GM19467 (cell line): ENCODE measurements at regions not wholly inside any gene's neighbourhood (a gene's known extent, or its start where the extent isn't known, plus 50 kb on each side); places are given as distances from the start of the nearest gene placed in this dataset.
"Not testable (repeated sequence)": the region's sequence is repeated elsewhere in the genome, so short reads cannot be mapped to it uniquely, and the experiment has no call there.

Experiments
- ATAC-seq: cut with Tn5 transposase; IDR thresholded peaks from one replicate; pipeline ENCODE4 v1.9.1; 2021; ENCODE audit warnings: mild to moderate bottlenecking, moderate library complexity; ENCODE audit not compliant: unreplicated experiment

DNA sequence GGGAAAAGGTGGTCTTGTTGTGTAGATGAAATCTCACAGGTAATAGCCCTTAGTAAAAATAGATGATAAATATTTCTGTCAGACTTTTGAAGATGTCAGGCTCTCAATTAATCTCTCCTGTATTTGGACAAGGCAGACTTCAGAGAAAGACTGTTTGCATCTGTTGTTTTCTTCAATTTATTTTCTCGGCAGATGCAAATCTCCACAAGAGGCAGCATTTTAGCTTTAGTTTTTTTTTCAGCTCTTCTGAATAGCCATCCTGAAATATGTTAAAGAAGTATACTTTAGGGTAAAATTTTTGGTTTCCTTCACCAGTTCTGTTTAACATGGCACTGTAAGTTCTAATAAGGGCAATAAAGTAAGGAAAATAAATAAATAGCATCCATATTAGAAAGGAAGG is 685.1 kb downstream of the SI start:
- no peak for ATAC-seq

DNA sequence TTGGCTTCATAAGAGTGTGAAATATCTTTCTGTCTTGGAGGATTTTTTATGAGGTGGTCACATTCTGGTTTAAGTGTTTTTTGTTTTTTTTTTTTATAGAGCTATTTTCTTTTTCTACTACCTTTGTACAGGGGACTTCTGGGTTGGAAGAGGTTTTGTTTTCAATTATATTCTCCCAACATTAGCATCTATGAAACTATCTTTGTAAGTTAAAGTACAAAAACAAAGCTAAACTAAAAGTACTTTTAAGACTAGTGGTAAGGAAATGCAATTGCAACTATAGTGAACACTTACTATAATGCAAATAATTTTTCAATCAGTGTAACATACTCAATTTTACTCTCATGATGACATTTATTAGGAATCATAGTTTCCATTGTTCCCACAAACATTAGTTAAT is 688.2 kb downstream of the SI start:
- ATAC-seq, result no peak

DNA sequence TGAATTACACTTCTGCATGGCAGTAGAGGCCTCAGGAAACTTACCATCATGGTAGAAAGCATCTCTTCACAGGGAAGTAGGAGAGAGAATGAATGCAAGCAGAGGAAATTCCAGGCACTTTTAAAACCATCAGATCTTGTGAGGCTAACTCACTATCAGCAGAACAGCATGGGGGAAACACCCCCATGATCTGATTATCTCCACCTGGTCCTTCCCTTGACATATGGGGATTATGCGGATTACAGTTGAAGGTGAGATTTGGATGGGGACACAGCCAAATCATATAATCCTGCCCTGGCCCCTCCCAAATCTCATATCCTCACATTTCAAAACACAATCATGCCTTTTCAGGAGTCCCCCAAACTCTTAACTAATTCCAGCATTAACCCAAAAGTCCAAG is 691.1 kb downstream of the SI start:
- no peak for ATAC-seq

DNA sequence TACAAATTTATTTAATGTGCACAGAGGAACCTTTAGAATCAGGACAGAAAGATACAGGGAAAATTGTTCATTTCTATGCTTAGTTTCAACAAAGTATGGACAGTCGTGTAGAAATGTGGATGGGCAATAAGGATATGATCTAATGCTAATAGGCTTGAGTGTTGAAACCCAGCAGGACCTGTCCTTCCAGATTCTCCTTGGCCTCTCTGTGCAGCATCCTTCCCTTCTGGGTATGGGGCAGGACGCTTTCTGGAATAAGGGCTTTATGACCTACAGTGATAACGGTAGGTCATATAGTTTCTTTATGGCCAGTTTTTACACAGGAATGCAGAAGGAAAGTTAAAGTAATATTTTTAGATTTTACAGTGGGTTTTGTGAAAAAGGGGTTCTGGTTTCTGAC is 698.1 kb downstream of the SI start:
- no peak for ATAC-seq

DNA sequence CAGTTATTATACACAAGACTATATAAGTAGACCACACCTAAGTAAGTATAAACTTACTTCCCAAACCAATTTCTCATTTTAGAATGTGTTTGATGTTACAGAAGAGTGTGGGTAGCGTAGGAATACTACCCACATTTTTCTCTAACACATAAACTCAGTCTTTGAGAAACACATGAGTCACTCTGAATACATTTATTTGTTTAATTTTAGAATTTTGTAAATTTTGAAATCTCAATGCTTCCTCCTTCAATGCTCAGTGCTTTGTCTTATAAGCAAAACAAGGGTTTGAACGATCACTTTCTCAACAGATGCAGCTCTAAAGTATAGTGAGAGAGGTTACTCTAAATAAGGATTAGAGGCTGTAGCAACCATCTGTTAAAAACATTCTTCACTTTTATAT is 700.8 kb downstream of the SI start:
- ATAC-seq, result no peak

DNA sequence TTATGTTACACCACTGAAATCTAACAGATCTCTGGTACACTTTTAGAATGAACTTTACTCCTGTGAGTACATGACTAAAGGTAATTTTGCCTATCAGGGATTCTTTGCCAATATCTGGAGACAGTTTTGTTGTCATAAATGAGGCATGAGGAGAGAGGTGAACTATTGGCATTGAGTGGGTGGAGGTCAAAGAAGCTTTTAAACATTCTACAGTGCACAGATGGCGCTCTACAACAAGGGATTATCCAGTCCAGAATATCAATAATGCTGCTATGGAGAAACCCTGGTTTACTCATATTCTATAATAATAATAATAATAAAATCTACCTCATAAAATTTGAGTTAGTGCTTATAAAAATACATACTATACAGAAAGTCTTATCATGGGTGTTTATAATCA is 702.3 kb downstream of the SI start:
- ATAC-seq, result no peak

DNA sequence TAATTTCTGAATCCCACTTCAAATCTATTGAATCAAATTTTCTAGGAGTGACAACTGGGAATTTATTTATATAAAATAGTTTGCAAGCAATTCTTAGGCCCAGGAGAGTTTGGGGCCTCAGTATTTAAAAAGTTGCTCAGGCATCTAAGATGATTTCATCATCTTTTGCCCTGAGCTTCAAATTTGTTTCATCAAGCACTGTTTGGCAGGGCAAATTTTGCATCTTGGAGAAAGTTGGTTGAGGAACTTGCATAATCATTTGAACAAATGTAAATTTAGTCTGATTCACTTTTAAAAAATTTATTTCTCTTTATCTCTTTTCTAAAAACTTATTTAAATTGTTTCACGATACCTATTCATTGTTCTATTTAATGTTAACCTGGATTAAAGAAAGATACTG is 702.8 kb downstream of the SI start:
- ATAC-seq, result no peak

DNA sequence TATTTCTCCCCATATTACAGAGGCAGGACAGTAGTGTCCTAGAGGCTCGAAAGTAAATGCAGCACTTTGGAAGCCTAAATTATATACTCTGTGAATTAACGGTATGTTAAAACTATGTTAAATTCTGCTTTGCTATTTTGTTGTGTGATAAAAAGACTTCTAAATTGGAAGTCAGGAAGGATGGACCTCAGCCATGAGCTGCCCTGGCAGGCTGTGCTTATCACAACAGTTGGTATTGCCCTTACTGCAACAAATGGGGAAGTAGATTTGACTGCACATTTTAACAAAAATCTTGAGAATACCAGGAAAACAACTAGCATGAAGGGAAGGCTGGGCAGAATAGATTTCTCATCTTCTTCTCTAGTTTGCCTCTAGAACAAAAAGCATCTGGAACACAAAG is 706.6 kb downstream of the SI start:
- no peak for ATAC-seq

DNA sequence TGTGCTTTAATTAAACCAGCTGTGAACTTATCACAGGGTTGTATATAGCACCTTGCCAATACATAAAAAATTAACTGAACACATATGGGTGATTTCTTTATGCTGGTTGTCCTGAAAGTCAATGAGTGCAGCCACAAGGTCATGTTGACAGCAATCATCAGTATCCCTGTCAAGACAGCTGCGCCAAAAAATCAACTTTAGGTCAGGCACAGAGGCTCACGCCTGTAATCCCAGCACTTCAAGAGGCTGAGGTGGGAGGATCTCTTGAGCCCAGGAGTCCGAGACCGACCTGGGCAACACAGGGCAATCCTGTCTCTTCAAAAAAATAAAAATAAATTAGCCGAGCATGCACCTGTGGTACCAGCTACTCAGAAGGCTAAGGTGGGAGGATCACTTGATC is 707.3 kb downstream of the SI start:
- ATAC-seq, result no peak

DNA sequence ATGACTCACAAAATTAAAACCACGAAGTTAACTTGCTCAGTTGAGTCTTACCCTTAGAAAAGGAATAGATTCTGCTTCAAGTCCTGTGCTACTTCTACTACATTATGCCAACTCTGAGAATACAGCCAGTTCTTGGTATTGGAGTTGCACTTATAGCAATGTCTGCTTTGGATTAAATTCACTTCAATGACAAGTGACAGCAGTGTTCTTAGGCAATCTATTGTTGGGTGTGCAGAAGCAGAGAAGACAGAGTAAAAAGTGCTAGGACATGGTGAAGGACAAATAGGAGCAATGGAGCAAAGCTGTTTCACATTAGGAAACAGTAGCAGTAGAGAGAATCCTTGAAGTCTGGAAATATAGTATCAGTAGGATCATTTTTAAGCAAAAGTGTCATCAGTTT is 713.1 kb downstream of the SI start:
- no peak for ATAC-seq

DNA sequence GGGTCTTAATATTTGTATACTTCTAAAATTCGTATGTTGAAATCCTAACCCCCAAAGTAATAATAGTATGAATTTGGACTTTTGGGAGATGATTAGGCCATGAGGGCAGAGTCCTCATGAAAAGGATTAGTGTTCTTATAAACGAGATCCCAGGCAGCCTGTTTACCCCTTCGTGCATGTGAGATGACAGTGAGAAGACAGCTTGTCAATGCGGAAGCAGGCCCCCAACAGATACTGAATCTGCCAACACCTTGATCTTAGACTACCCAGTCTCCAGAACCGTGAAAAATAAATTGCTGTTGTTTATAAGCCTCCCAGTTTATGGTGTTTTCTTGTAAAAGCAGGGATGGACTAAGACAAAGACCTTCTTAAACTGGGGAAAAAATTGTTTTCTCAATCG is 714.2 kb downstream of the SI start:
- no peak for ATAC-seq

DNA sequence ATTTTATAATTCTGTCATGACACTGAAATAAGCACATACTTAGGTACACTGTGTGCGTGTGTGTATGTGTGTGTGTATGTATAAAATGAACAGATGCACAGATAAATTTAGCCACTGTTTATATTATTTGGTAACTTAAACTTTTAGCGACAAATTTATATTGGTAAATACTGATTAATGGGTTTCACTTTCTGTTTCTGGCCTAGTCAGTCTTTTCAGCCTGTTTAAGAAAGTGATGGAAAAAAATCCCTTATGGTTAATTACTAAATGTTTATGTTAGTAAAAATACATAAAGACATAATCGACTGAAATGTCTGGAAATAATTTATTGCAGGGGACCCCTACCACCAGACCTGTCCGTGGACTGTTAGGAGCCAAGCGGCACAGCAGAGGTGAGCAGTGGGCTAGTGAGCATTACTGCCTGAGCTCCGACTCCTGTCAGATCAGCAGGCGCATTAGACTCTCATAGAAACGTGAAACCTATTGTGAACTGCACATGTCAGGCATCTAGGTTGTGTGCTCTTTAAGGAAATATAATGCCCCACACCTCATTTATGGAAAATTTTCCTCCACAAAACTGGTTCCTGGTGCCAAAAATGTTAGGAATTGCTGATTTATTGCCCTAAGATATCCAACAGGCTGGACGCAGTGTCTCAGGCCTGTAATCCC is 717.4 kb downstream of the SI start:
- no peak for ATAC-seq

DNA sequence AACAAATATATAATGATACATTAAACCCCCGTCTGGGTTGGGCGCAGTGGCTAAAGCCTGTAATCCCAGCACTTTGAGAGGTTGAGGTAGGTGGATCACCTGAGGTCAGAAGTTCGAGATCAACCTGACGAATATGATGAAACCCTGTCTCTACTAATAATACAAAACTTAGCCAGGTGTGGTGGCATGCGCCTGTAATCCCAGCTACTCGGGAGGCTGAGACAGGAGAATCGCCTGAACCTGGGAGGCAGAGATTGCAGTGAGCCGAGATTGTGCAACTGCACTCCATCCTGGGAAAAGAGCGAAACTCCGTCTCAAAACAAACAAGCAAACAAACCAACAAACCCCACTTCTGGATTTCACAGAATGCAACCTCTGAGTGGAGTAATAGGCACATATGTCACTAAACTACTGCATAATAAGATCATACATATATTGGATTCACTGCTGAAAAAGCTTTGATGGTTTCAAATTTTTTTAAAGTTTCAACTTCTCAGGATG is 718.2 kb downstream of the SI start:
- ATAC-seq, result no peak

DNA sequence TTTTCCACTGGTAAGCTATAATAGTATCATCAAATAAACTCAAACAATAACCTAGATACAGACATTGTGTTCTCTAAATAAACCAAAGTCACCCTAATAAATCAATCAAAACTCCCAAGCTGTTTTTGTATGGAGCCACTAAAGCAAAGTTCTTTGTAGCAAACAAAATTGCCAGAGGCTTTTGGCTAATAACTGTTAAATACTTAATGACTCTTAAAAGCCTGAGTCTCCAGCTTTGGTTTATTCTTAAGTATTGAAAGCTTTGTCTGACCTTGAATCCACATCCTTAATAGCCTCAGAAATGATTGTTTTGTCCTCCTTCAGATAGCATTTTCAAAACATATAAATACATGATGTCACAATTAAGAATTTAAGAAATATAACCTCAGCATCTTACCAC is 725.3 kb downstream of the SI start:
- ATAC-seq, result no peak

DNA sequence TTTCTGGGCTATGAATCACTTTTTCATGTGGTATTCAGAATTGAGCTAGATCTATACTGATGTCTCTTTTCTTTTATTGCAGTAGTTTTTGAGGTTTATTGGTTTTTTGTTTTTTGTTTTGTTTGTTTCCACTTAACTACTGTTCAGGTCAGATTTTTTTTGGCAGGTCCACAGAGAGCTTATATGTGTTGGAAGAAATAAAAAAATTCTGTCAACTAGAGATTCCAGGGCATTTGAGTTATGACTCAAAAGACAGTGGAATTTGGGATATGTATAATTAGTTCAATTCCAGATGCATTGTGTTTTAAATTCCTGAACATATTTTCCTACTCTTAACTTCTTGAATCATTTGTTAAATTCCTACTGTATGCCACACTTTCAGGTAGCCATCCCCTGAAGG is 727.2 kb downstream of the SI start:
- ATAC-seq, result no peak

DNA sequence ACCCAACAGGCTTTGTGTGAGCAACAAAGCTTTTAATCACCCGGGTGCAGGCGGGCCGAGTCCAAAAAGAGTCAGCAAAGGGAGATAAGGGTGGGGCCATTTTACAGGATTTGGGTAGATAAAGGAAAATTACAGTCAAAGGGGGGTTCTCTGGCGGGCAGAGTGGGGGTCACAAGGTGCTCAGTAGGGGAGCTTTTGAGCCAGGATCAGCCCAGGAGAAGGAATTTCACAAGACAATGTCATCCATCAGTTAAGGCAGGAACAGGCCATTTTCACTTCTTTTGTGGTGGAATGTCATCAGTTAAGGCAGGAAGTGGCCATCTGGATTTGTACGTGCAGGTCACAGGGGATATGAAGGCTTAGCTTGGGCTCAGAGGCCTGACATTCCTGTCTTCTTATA is 736.1 kb downstream of the SI start:
- not testable (repeated sequence) for ATAC-seq

DNA sequence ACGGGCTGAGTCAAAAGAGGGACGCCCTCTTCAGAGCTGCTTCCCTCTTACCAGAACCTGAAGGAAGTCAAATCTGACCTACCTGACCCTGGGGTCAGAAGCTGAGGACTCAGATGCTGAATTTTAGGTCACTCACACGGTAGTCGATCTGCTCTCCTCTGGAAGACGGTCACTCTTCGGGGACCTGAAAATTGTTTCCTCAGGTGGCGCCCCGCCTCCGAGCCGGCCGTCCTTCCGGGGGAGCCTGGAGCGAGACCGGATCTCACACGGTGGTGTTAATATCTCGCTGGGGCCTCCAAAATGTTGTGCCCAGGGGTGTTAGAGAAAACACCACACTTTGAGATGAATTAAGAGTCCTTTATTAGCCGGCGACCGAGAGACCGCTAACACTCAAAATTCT is 737.2 kb downstream of the SI start:
- ATAC-seq, result no peak

DNA sequence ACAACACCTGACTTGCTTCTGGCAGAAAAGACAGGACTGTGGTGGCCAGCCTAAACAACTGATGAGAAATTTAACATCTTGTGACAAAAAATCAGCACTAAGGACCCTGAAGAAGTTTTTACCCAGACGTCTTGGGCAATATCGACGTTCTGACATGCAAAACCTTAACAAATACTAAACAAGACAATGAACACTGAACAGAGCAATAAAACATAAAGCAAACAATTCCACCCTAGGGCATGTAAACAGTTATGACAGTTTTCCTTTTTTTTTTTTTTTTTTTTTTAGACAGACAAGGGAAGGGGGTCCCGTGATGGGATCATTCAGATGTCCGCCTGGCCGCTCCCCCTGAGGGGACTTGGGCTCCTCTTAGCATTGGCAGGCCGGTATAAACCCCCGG is 738.0 kb downstream of the SI start:
- ATAC-seq, result no peak

DNA sequence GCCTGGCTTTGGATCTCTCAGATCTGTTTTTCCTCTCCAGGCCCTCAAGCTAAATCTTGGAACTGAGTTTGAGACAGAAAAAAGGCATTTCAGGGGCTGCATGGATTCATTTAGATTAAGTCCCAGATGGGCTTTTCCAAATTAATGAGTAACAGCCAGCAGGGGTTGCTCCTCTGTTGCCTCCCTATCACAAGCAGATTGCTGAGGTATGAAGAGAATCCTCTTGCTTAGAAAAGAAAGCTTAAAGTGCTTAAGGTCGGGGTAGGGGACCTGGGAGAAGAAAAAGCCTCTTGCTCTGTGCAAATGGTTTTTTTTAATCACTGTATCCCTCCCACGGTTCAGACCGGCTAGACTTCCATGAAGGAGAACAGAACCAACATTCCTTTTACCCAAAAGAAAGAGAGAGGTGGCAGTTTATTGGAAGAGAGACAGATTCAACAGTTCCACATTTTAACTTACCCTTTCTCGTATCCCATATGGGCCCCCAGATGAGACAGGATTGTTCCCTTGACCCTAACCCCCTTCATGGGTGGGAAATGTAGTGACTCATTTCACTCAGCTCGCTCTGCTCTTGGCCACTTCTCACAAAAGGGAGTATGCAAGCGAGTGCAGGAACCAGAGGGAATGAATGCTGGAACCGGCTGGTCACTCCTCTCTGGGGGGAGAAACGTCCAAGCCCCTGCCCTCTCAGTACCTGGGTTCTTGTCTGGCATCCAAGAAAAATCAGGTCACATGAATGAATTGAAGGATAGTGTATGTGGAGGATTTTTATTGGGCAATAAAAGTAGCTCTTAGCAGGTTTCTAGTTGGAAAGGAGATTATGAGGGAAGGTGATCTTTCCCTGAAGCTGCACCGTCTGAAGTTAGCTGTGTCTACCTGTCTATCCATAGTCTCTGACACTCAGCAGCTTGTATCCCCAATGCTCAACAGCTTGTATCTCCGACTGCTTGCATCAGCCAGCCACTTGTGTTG is 745.2 kb downstream of the SI start:
- ATAC-seq, result no peak

DNA sequence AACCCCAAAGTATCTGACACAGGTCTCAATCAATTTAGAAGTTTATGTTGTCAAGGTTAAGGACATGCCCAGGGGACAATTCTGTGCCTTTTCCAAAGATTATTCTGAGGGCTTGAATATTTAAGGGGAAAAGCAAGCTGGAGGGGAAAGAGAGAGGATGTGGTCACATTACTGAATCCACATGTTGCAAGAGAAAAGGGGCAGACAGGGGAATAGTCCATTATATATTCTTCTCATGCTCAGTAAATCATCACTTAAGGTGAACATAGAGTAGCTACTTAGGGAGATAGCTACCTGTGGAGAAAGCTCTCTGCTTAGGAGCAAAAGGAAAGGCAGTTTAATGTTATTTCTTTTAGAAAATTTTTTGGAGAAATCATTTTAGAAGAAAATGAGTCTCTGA is 751.6 kb downstream of the SI start:
- no peak for ATAC-seq

DNA sequence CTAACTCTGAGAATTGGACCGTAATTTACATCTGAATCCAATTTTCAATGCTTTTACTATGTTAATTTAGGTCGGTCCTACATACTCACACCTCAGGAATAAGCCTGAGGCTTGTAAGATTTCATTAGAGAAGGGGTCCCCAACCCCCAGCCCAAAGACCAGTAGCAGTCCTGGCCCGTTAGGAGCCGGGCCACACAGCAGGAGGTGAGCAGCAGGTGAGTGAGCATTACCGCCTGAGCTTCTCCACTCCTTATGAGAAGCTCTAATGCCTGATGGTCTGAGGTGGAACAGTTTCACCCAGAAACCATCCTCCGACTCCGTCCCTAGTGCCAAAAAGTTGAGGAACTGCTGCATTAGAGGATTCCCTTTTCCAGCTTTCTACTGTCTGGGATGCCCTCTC is 757.3 kb downstream of the SI start:
- ATAC-seq, result no peak

DNA sequence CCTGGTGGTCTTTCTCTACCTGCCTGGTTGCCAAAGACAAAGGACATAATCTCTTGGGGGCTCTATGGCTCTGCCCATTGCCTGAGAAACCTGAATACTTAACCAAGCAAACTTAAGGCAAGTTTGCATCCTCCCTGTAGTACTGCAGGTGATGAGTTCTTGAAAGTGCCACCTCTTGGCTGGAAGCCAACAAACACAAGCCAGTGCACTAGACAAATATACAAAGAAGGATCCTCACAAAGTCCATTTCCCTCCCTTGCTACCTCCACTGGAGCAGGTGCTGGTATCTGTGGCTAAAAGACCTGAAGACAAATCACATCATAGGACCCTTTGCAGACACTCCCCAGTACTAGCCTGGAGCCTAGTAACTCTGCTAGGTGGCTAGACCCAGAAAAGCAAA is 772.3 kb downstream of the SI start:
- ATAC-seq, result no peak
